ENCODE measurements at regions not wholly inside any gene's neighbourhood (a gene's known extent, or its start where the extent isn't known, plus 50 kb on each side); places are given as distances from the start of the nearest gene placed in this dataset.

GRCh38 chr2:215746887-215747615 is 266.3 kb downstream of the MREG start:
- H3K4me1 ChIP-seq (ENCODE audit: control insufficient read depth, insufficient read depth, low read length): peaks cover 30% of the 10 kb centered on the region
- no peak overlapping the region for H3K4me3 ChIP-seq (ENCODE audit: low read length in 2 of 2)
- no peaks in the 10 kb centered on the region for H3K27me3 ChIP-seq (ENCODE audit: control insufficient read depth in 1 of 2, insufficient read depth in 2 of 2, low read length in 2 of 2)
- H3K9ac ChIP-seq (ENCODE audit: low read length in 2 of 2): no peak overlapping the region
- H3K27ac ChIP-seq (ENCODE audit: low read length): no peak overlapping the region
- H3K9me3 ChIP-seq (ENCODE audit: control insufficient read depth in 2 of 2, low read length in 2 of 2): no peaks in the 10 kb centered on the region
- H3K36me3 ChIP-seq (ENCODE audit: control insufficient read depth in 2 of 2, insufficient read depth in 2 of 2, low read length in 2 of 2): no peaks in the 10 kb centered on the region

- H3K4me1 ChIP-seq (ENCODE audit: control insufficient read depth, insufficient read depth, low read length): peaks cover 30% of the 10 kb centered on the region
- no peaks in the 10 kb centered on the region for H3K27me3 ChIP-seq (ENCODE audit: control insufficient read depth in 1 of 2, insufficient read depth in 2 of 2, low read length in 2 of 2)
- H3K9me3 ChIP-seq (ENCODE audit: control insufficient read depth in 2 of 2, low read length in 2 of 2): no peaks in the 10 kb centered on the region
- H3K27ac ChIP-seq (ENCODE audit: low read length): no peak overlapping the region
- no peak overlapping the region for H3K4me3 ChIP-seq (ENCODE audit: low read length in 2 of 2)
- no peaks in the 10 kb centered on the region for H3K36me3 ChIP-seq (ENCODE audit: control insufficient read depth in 2 of 2, insufficient read depth in 2 of 2, low read length in 2 of 2)
- H3K9ac ChIP-seq (ENCODE audit: low read length in 2 of 2): no peak overlapping the region
Observed at GRCh38 chr2:215746226-215746886, 267.0 kb downstream of the MREG start.

- H3K27ac ChIP-seq (ENCODE audit: low read length): no peak overlapping the region
- H3K27me3 ChIP-seq (ENCODE audit: control insufficient read depth in 1 of 2, insufficient read depth in 2 of 2, low read length in 2 of 2): no peaks in the 10 kb centered on the region
- no peak overlapping the region for H3K4me3 ChIP-seq (ENCODE audit: low read length in 2 of 2)
- no peaks in the 10 kb centered on the region for H3K9me3 ChIP-seq (ENCODE audit: control insufficient read depth in 2 of 2, low read length in 2 of 2)
- no peaks in the 10 kb centered on the region for H3K36me3 ChIP-seq (ENCODE audit: control insufficient read depth in 2 of 2, insufficient read depth in 2 of 2, low read length in 2 of 2)
- H3K9ac ChIP-seq (ENCODE audit: low read length in 2 of 2): no peak overlapping the region
- peaks cover 23% of the 10 kb centered on the region for H3K4me1 ChIP-seq (ENCODE audit: control insufficient read depth, insufficient read depth, low read length)
Observed at GRCh38 chr2:215745331-215745730, 268.0 kb downstream of the MREG start.

- peaks cover 16% of the 10 kb centered on the region for H3K4me1 ChIP-seq (ENCODE audit: control insufficient read depth, insufficient read depth, low read length)
- no peaks in the 10 kb centered on the region for H3K9me3 ChIP-seq (ENCODE audit: control insufficient read depth in 2 of 2, low read length in 2 of 2)
- no peaks in the 10 kb centered on the region for H3K36me3 ChIP-seq (ENCODE audit: control insufficient read depth in 2 of 2, insufficient read depth in 2 of 2, low read length in 2 of 2)
- no peaks in the 10 kb centered on the region for H3K27me3 ChIP-seq (ENCODE audit: control insufficient read depth in 1 of 2, insufficient read depth in 2 of 2, low read length in 2 of 2)
- no peak overlapping the region for H3K27ac ChIP-seq (ENCODE audit: low read length)
- H3K9ac ChIP-seq (ENCODE audit: low read length in 2 of 2): no peak overlapping the region
- H3K4me3 ChIP-seq (ENCODE audit: low read length in 2 of 2): no peak overlapping the region
Observed at GRCh38 chr2:215744514-215744913, 268.8 kb downstream of the MREG start.

DNA sequence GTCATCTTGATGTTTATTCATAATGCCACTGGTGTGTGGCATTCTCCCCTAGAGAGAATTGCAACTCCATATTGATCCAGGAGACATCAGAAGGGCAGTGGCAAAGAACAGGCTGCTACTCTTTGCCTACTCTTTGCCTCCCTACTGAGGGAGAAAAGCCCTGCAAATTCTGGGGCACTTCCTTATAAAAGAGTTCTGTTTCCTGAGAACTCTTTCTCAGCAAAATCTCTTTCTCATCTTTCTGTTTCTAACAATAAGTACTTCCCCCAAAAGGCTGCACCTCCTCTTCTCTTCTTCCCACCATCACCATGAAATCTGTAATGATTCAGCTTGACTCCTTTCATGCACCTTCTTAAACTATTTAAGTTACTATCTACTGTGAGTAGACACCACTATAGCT is 270.3 kb downstream of the MREG start:
- H3K4me3 ChIP-seq (ENCODE audit: low read length in 2 of 2): no peak overlapping the region
- no peaks in the 10 kb centered on the region for H3K36me3 ChIP-seq (ENCODE audit: control insufficient read depth in 2 of 2, insufficient read depth in 2 of 2, low read length in 2 of 2)
- H3K4me1 ChIP-seq (ENCODE audit: control insufficient read depth, insufficient read depth, low read length): peaks cover 3% of the 10 kb centered on the region
- H3K27ac ChIP-seq (ENCODE audit: low read length): no peak overlapping the region
- H3K27me3 ChIP-seq (ENCODE audit: control insufficient read depth in 1 of 2, insufficient read depth in 2 of 2, low read length in 2 of 2): no peaks in the 10 kb centered on the region
- H3K9ac ChIP-seq (ENCODE audit: low read length in 2 of 2): no peak overlapping the region
- H3K9me3 ChIP-seq (ENCODE audit: control insufficient read depth in 2 of 2, low read length in 2 of 2): no peaks in the 10 kb centered on the region

- H3K4me1 ChIP-seq (ENCODE audit: control insufficient read depth, insufficient read depth, low read length): no peaks in the 10 kb centered on the region
- H3K9me3 ChIP-seq (ENCODE audit: control insufficient read depth in 2 of 2, low read length in 2 of 2): no peaks in the 10 kb centered on the region
- H3K27me3 ChIP-seq (ENCODE audit: control insufficient read depth in 1 of 2, insufficient read depth in 2 of 2, low read length in 2 of 2): no peaks in the 10 kb centered on the region
- no peak overlapping the region for H3K4me3 ChIP-seq (ENCODE audit: low read length in 2 of 2)
- H3K27ac ChIP-seq (ENCODE audit: low read length): no peak overlapping the region
- no peaks in the 10 kb centered on the region for H3K36me3 ChIP-seq (ENCODE audit: control insufficient read depth in 2 of 2, insufficient read depth in 2 of 2, low read length in 2 of 2)
- no peak overlapping the region for H3K9ac ChIP-seq (ENCODE audit: low read length in 2 of 2)
Observed at GRCh38 chr2:215742021-215742420, 271.3 kb downstream of the MREG start.

GRCh38 chr2:215740071-215740470 is 273.3 kb downstream of the MREG start:
- H3K9ac ChIP-seq (ENCODE audit: low read length in 2 of 2): no peak overlapping the region
- H3K4me3 ChIP-seq (ENCODE audit: low read length in 2 of 2): no peak overlapping the region
- no peaks in the 10 kb centered on the region for H3K9me3 ChIP-seq (ENCODE audit: control insufficient read depth in 2 of 2, low read length in 2 of 2)
- no peaks in the 10 kb centered on the region for H3K4me1 ChIP-seq (ENCODE audit: control insufficient read depth, insufficient read depth, low read length)
- no peak overlapping the region for H3K27ac ChIP-seq (ENCODE audit: low read length)
- no peaks in the 10 kb centered on the region for H3K36me3 ChIP-seq (ENCODE audit: control insufficient read depth in 2 of 2, insufficient read depth in 2 of 2, low read length in 2 of 2)
- no peaks in the 10 kb centered on the region for H3K27me3 ChIP-seq (ENCODE audit: control insufficient read depth in 1 of 2, insufficient read depth in 2 of 2, low read length in 2 of 2)

DNA sequence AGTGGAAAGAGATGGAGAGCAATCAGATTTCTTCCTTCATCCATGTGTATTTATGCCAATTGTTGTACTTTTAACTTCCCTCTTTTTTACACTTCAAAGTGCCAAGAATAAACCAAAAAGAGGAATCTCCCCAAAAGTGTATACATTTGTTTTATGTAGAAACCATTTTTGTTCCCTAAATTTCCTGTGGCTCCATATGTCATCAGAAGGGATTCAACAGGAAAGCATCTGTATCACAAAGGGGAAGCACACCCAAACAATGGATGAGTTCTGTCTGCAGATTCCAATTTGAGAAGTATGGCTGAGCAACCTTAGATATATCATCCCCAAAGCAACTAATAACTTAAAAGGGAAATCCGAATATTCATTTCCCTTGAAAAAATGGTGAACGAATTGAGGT is 275.0 kb downstream of the MREG start:
- Histone ChIP-seq H3K36me3 (ENCODE audit: control insufficient read depth in 2 of 2, insufficient read depth in 2 of 2, low read length in 2 of 2) (no peaks in the 10 kb centered on the region), H3K9me3 (ENCODE audit: control insufficient read depth in 2 of 2, low read length in 2 of 2) (no peaks in the 10 kb centered on the region), H3K4me3 (ENCODE audit: low read length in 2 of 2) (no peak overlapping the region), H3K4me1 (ENCODE audit: control insufficient read depth, insufficient read depth, low read length) (no peaks in the 10 kb centered on the region), H3K9ac (ENCODE audit: low read length in 2 of 2) (no peak overlapping the region), H3K27me3 (ENCODE audit: control insufficient read depth in 1 of 2, insufficient read depth in 2 of 2, low read length in 2 of 2) (no peaks in the 10 kb centered on the region), H3K27ac (ENCODE audit: low read length) (no peak overlapping the region)

GRCh38 chr2:215737477-215737876 is 275.9 kb downstream of the MREG start:
- no peaks in the 10 kb centered on the region for H3K27me3 ChIP-seq (ENCODE audit: control insufficient read depth in 1 of 2, insufficient read depth in 2 of 2, low read length in 2 of 2)
- no peaks in the 10 kb centered on the region for H3K36me3 ChIP-seq (ENCODE audit: control insufficient read depth in 2 of 2, insufficient read depth in 2 of 2, low read length in 2 of 2)
- H3K9ac ChIP-seq (ENCODE audit: low read length in 2 of 2): no peak overlapping the region
- H3K27ac ChIP-seq (ENCODE audit: low read length): no peak overlapping the region
- H3K9me3 ChIP-seq (ENCODE audit: control insufficient read depth in 2 of 2, low read length in 2 of 2): no peaks in the 10 kb centered on the region
- H3K4me1 ChIP-seq (ENCODE audit: control insufficient read depth, insufficient read depth, low read length): no peaks in the 10 kb centered on the region
- H3K4me3 ChIP-seq (ENCODE audit: low read length in 2 of 2): no peak overlapping the region

GRCh38 chr2:215736653-215737290 is 276.6 kb downstream of the MREG start:
- no peak overlapping the region for H3K27ac ChIP-seq (ENCODE audit: low read length)
- H3K9me3 ChIP-seq (ENCODE audit: control insufficient read depth in 2 of 2, low read length in 2 of 2): no peaks in the 10 kb centered on the region

More at GRCh38 chr2:215736653-215737290, 276.6 kb downstream of the MREG start:
- H3K9ac ChIP-seq (ENCODE audit: low read length in 2 of 2): no peak overlapping the region
- no peak overlapping the region for H3K4me3 ChIP-seq (ENCODE audit: low read length in 2 of 2)
- no peaks in the 10 kb centered on the region for H3K4me1 ChIP-seq (ENCODE audit: control insufficient read depth, insufficient read depth, low read length)
- no peaks in the 10 kb centered on the region for H3K36me3 ChIP-seq (ENCODE audit: control insufficient read depth in 2 of 2, insufficient read depth in 2 of 2, low read length in 2 of 2)
- H3K27me3 ChIP-seq (ENCODE audit: control insufficient read depth in 1 of 2, insufficient read depth in 2 of 2, low read length in 2 of 2): no peaks in the 10 kb centered on the region
